ENCODE measurements at regions not wholly inside any gene's neighbourhood (a gene's known extent, or its start where the extent isn't known, plus 50 kb on each side); places are given as distances from the start of the nearest gene placed in this dataset.

DNA sequence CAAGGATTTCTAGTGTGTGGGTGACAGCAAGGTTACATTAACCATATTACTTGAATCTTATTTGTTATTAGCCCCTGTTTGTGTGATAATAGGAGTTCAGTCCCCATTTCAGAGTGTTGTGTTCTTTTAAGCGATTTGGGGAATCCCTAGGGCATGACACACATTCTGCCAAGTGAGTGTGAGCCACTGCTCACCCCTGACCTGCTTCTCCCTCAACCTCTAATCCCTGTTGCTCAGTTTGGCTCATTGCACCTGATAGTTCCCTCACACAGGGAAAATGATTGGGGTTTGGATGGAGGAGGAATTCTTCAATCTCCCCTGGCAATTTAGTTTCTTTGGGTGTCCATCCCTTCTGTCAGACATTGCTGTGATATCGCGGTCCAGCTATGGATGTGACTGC, 149.2 kb downstream of the DMRTA1 start:
- H3K4me3 ChIP-seq (ENCODE audit: severe bottlenecking): no peak overlapping the region
- H3K4me1 ChIP-seq (ENCODE audit: insufficient read depth, poor library complexity, severe bottlenecking): no peaks in the 10 kb centered on the region
- no peaks in the 10 kb centered on the region for H3K36me3 ChIP-seq (ENCODE audit: low read depth)
- no peak overlapping the region for H3K27ac ChIP-seq (ENCODE audit: poor library complexity, severe bottlenecking)
- DNase-seq (ENCODE audit: low spot score) (no peak), ATAC-seq (ENCODE audit: low read depth) (no peak)
- no peak for TF ChIP-seq CTCF (IDR thresholded peaks at IDR 0.05; ENCODE audit: poor library complexity, severe bottlenecking)
- H3K9me3 ChIP-seq (ENCODE audit: severe bottlenecking): no peaks in the 10 kb centered on the region
- no peaks in the 10 kb centered on the region for H3K27me3 ChIP-seq (ENCODE audit: insufficient read depth, poor library complexity, severe bottlenecking)

- ATAC-seq (ENCODE audit: low read depth): no peak
Measured at GRCh38 chr9:22617156-22617555, 170.5 kb downstream of the DMRTA1 start.

DNA sequence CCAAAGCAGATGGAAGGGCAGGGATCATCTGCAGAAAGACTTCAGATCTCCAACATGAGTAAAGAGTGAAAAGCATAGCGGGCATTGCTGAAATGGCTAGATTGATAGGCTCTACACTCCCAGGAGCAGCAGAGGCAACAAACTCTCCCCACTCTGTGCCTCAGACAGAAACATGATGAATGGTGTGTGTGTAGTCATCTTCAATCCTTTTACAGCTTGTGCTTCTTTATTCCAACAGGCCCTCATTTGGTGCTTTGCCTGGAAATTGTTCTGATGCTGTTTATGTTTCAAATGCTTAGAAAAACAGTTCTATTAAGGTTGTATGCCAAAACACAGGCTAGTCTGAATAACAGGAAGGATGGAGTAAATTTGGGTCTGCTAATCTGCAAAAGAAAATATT, 176.2 kb downstream of the DMRTA1 start:
- no peak for TF ChIP-seq CTCF (IDR thresholded peaks at IDR 0.05; ENCODE audit: poor library complexity, severe bottlenecking)
- DNase-seq (ENCODE audit: low spot score) (no peak), ATAC-seq (ENCODE audit: low read depth) (no peak)
- Histone ChIP-seq H3K4me3 (ENCODE audit: severe bottlenecking) (no peak overlapping the region), H3K27me3 (ENCODE audit: insufficient read depth, poor library complexity, severe bottlenecking) (peaks cover 6% of the 10 kb centered on the region), H3K27ac (ENCODE audit: poor library complexity, severe bottlenecking) (no peak overlapping the region), H3K4me1 (ENCODE audit: insufficient read depth, poor library complexity, severe bottlenecking) (no peaks in the 10 kb centered on the region), H3K9me3 (ENCODE audit: severe bottlenecking) (no peaks in the 10 kb centered on the region), H3K36me3 (ENCODE audit: low read depth) (no peaks in the 10 kb centered on the region)

More at GRCh38 chr9:22617156-22617555, 170.5 kb downstream of the DMRTA1 start:
- no peak overlapping the region for H3K27ac ChIP-seq (ENCODE audit: poor library complexity, severe bottlenecking)
- H3K4me3 ChIP-seq (ENCODE audit: severe bottlenecking): no peak overlapping the region
- no peak for DNase-seq (ENCODE audit: low spot score)
- TF ChIP-seq CTCF (IDR thresholded peaks at IDR 0.05; ENCODE audit: poor library complexity, severe bottlenecking): no peak
- no peaks in the 10 kb centered on the region for H3K27me3 ChIP-seq (ENCODE audit: insufficient read depth, poor library complexity, severe bottlenecking)
- no peaks in the 10 kb centered on the region for H3K4me1 ChIP-seq (ENCODE audit: insufficient read depth, poor library complexity, severe bottlenecking)
- no peaks in the 10 kb centered on the region for H3K9me3 ChIP-seq (ENCODE audit: severe bottlenecking)
- no peaks in the 10 kb centered on the region for H3K36me3 ChIP-seq (ENCODE audit: low read depth)

DNA sequence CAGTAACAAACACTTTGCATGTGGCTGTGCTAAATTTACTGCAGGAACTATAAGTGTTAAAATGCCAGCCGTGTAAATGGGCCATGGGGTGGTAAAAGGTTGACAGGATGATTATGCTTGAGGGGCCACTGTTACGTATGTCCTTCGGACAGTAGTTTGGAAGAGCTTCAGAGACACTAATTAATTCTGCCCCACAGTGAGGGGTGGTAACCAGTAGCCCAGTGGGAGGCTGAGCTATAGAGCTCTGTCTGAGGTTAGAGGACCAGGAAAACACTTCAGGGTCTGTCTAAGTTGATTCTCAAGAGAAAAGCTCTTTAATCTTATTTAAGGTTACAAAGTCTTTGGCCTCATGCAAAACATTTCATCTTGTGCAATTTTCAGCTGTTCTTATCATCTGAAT, 176.6 kb downstream of the DMRTA1 start:
- no peak for TF ChIP-seq CTCF (IDR thresholded peaks at IDR 0.05; ENCODE audit: poor library complexity, severe bottlenecking)
- H3K9me3 ChIP-seq (ENCODE audit: severe bottlenecking): no peaks in the 10 kb centered on the region
- H3K36me3 ChIP-seq (ENCODE audit: low read depth): no peaks in the 10 kb centered on the region
- no peak overlapping the region for H3K27ac ChIP-seq (ENCODE audit: poor library complexity, severe bottlenecking)
- H3K4me3 ChIP-seq (ENCODE audit: severe bottlenecking): no peak overlapping the region
- DNase-seq (ENCODE audit: low spot score) (no peak), ATAC-seq (ENCODE audit: low read depth) (no peak)
- H3K4me1 ChIP-seq (ENCODE audit: insufficient read depth, poor library complexity, severe bottlenecking): no peaks in the 10 kb centered on the region
- H3K27me3 ChIP-seq (ENCODE audit: insufficient read depth, poor library complexity, severe bottlenecking): peaks cover 6% of the 10 kb centered on the region

DNA sequence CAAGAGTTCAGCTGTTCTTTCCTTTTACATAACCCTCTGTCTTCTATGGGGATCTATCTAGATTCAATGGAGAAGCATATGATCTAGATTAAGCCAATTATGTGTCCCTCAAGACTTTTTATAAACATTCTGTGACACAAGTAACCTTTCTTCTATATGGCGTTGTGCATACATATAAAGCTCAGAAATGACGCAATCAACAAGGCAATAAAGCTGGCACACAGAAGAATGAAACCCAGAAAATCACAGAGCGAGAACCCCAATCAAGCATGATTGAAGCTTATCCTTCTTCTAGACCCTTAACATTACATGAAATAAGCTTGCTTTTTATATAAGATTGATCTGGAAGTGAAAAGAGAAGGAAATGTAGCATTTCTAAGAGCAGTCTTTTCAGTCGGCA, 178.9 kb downstream of the DMRTA1 start:
- no peak overlapping the region for H3K4me3 ChIP-seq (ENCODE audit: severe bottlenecking)
- peaks cover 12% of the 10 kb centered on the region for H3K27me3 ChIP-seq (ENCODE audit: insufficient read depth, poor library complexity, severe bottlenecking)
- TF ChIP-seq CTCF (IDR thresholded peaks at IDR 0.05; ENCODE audit: poor library complexity, severe bottlenecking): no peak
- no peak for ATAC-seq (ENCODE audit: low read depth)
- H3K27ac ChIP-seq (ENCODE audit: poor library complexity, severe bottlenecking): no peak overlapping the region
- no peaks in the 10 kb centered on the region for H3K4me1 ChIP-seq (ENCODE audit: insufficient read depth, poor library complexity, severe bottlenecking)
- no peak for DNase-seq (ENCODE audit: low spot score)
- H3K9me3 ChIP-seq (ENCODE audit: severe bottlenecking): no peaks in the 10 kb centered on the region
- H3K36me3 ChIP-seq (ENCODE audit: low read depth): no peaks in the 10 kb centered on the region

Data from RWPE2 (cell line).